Astrocyte of the spinal cord (primary cell): ENCODE measurements at regions not wholly inside any gene's neighbourhood (a gene's known extent, or its start where the extent isn't known, plus 50 kb on each side); places are given as distances from the start of the nearest gene placed in this dataset.
"Not testable (repeated sequence)": the region's sequence is repeated elsewhere in the genome, so short reads cannot be mapped to it uniquely, and the experiment has no call there.

ENCODE experiments used
- DNase-seq: peaks from one replicate; pipeline ENCODE4 v3.0.0; 2011; ENCODE audit warnings: low read depth, low spot score
- H3K4me3 ChIP-seq: 2 replicates; pipeline ENCODE4 v1.5.1; 2011; ENCODE audit warnings: low read depth, mild to moderate bottlenecking, low read length, moderate library complexity
- in situ Hi-C: cut with HindIII; loops from 2 replicates; pipeline ENCODE4 v1.10.0; 2017; ENCODE audit warnings: low sequenced_read_pairs
- TF ChIP-seq, protein P1 (sequence below): IDR thresholded peaks from 2 replicates; pipeline ENCODE4 v1.5.1; 2012; ENCODE audit warnings: low read depth, mild to moderate bottlenecking, low read length, inconsistent platforms

DNA sequence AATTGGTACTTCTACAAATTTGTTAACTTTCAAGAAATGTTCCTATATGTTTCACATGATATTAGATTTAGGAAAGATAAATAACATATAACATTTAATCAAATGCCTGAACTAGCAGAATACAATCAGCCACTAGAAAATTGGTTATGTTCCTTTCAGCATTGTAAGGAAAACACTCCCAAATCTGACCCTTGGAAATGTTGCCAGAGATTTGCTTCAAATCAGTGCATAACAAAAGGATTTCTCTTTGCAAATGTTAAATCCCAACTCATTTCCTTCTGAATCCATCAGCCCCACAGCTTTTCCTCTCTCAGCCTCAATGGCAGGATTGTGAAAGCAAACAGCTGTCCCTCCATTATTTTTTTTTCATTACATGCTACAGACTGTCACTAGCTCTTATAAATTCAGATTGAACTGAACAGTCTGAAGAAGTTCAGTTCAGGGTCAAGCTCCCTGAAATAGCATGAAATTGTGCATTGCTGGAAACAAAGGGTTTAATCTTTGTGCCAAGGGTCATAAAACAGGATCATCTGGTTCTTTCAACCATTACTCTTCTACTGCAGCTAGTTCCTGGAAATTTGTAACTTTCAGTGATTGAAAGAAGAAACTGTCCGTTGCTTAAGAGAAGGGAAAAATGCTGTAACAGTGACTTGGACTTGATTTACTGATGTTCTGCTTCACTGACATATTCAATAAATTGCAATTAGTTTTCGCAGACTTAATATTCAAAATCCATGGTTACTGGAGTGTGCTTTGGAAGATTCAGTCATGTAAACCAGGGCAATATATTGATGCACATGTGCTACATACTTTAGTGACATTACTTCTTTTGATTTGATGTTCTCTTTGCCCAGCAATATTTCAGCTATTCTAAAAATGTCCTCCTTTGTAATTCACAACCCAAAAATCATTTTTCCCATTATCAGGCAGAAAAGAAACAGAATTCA, 246.4 kb downstream of the RPL10L start:
- no peak for DNase-seq
- TF ChIP-seq, protein P1, sequence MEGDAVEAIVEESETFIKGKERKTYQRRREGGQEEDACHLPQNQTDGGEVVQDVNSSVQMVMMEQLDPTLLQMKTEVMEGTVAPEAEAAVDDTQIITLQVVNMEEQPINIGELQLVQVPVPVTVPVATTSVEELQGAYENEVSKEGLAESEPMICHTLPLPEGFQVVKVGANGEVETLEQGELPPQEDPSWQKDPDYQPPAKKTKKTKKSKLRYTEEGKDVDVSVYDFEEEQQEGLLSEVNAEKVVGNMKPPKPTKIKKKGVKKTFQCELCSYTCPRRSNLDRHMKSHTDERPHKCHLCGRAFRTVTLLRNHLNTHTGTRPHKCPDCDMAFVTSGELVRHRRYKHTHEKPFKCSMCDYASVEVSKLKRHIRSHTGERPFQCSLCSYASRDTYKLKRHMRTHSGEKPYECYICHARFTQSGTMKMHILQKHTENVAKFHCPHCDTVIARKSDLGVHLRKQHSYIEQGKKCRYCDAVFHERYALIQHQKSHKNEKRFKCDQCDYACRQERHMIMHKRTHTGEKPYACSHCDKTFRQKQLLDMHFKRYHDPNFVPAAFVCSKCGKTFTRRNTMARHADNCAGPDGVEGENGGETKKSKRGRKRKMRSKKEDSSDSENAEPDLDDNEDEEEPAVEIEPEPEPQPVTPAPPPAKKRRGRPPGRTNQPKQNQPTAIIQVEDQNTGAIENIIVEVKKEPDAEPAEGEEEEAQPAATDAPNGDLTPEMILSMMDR: no peak
- in situ Hi-C loops: no loop called here
- H3K4me3 ChIP-seq: no peak overlapping the region

DNA sequence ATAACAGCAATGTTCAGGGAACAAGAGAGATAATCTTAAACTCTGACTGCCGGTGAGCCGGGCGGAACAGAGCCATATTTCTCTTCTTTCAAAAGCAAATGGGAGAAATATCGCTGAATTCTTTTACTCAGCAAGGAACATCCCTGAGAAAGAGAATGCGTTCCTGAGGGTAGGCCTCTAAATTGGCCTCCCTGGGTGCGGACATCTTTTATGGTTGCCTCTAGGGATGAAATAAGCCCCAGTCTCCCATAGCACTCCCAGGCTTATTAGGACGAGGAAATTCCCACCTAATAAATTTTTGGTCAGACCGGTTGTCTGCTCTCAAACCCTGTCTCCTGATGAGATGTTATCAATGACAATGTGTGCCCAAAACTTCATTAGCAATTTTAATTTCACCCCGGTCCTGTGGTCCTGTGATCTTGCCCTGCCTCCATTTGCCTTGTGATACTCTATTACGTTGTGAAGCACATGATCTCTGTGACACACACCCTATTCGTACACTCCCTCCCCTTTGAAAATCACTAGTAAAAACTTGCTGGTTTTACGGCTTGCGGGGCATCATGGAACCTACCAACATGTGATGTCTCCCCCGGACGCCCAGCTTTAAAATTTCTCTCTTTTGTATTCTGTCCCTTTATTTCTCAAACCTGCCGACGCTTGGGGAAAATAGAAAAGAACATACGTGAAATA, 249.4 kb downstream of the RPL10L start:
- in situ Hi-C loops, DNase-seq, H3K4me3 ChIP-seq: not testable (repeated sequence)

DNA sequence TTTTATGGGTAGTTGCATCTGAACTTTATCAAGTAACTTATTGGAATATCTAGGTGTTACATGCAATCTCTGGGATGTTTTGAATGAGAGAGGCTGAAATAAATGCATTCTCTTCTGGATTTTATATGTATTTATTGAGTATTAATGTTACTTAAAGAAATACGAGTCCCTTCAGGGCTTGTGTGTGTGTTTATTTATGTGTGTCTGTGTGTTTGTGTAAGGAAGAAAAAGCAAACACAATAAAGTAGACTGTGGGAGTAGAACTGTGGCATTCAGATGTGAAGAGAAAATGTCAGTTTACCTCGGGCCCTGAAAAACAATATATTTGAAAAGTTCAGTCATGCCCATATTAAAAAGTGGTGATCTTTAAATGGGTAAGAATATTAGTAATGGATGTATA, 250.5 kb downstream of the RPL10L start:
- no peak overlapping the region for H3K4me3 ChIP-seq
- DNase-seq: no peak
- in situ Hi-C loops: no loop called here
- TF ChIP-seq, protein P1: no peak

DNA sequence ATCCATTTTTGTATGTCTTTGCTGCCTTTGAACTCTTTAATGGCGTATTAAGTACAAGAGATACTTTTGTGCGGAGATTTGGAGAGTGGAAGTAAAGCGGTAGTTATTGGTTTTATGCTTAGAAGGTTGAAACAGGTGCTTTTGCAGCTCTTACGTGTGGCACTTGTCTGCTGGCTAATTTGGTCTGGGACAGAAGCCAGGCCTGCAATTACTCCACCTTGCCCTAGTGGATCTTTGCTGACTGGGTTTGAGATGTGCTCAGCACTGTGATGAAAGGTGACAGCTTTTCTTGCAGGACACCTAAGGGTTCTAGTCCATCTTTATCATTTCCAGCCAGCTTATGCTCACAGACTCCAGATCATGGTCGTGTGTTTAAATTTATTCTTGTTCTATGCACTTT, 252.5 kb downstream of the RPL10L start:
- in situ Hi-C loops: no loop called here
- no peak overlapping the region for H3K4me3 ChIP-seq
- DNase-seq: no peak
- TF ChIP-seq, protein P1: no peak

DNA sequence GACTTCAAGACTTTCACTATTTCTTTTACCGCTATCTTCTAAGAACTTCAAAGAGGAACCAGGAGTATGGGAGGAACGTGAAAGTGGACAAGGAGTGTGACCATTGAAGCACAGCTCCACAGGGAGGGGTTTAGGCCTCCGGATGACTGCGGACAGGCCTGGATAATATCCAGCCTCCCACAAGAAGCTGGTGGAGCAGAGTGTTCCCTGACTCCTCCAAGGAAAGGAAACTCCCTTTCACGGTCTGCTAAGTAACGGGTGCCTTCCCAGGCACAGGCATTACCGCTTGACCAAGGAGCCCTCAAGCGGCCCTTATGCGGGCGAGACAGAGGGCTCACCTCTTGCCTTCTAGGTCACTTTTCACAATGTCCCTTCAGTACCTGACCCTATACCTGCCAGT, 267.0 kb downstream of the RPL10L start:
- DNase-seq: no peak
- TF ChIP-seq, protein P1: no peak
- in situ Hi-C loops: no loop called here
- H3K4me3 ChIP-seq: no peak overlapping the region

DNA sequence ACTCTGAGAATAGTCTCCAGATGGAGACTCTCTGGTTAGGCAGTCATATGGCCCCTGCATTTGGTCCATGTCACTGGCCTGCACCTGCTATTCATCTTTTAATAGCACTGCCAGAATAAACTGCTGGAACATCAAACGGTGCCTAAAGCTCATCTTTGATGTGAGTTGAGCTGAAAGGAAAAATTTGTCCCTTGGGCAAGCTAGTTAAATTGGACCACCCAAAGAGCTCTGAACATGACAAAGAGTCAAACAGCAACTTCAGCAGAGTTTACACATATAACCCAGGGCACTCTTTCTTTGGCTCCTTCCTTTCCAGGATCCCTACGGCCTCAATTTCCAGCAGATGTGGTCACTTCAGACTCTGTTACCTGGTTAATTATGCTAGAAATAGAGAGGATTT, 269.9 kb downstream of the RPL10L start:
- in situ Hi-C loops: no loop called here
- TF ChIP-seq, protein P1: no peak

DNA sequence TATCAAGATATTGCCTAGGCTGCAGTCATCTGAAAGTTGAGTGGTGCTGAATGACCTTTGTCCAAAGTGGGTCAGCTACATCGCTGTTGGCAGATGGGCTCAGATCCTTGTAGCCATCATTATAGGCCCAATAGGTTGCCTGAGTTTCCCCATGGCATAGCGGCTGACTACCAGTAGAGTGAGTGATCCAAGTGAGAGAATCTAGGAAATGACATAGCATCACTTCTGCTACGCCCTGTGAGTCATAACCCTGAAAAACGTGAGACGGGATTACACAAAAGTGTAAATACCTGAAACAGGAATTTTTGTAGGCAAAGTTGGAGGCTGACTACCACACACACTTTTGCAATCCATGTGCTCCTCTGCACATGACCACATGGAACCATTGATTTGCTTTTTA, 273.3 kb downstream of the RPL10L start:
- DNase-seq: no peak
- TF ChIP-seq, protein P1: no peak
- in situ Hi-C loops: no loop called here
- no peak overlapping the region for H3K4me3 ChIP-seq

More for the DNA sequence above, 269.9 kb downstream of the RPL10L start:
- no peak for DNase-seq
- no peak overlapping the region for H3K4me3 ChIP-seq
